ACHN (cell line): ENCODE measurements at regions not wholly inside any gene's neighbourhood (a gene's known extent, or its start where the extent isn't known, plus 50 kb on each side); places are given as distances from the start of the nearest gene placed in this dataset.
"Not testable (repeated sequence)": the region's sequence is repeated elsewhere in the genome, so short reads cannot be mapped to it uniquely, and the experiment has no call there.

Source experiments
- DNase-seq: peaks from one replicate; pipeline ENCODE4 v3.0.0-alpha.2; 2015
- in situ Hi-C: cut with HindIII; loops from 2 replicates; pipeline ENCODE4 v1.10.0; 2017; ENCODE audit warnings: low sequenced_read_pairs, low pct_ligation_motif_present, low pct_unique_long_range_greater_than_20kb

DNA sequence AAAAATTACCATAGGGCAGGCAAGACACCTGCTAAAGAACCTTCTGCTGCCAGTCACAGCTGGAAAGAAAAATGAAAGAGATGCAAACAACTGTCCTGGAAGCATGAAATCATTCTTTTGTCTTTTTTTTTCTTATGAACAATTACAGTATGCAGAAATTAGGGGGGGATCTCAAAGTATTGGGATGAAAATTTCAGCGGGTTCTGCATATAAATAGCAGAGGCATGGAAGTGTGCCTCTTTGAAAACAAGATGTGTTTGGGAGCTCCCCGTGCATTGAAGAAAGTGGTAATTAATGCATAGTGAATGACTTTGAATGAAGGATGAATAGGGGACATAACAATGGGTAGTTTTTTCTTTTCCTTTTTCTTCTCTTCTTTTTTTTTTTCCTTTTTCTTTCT, 431.2 kb downstream of the SOX2 start:
- no peak for DNase-seq
- in situ Hi-C loops, result no loop called here

GRCh38 chr3:182143903-182144302, 432.2 kb downstream of the SOX2 start:
- DNase-seq, result no peak
- in situ Hi-C loops, result no loop called here

DNA sequence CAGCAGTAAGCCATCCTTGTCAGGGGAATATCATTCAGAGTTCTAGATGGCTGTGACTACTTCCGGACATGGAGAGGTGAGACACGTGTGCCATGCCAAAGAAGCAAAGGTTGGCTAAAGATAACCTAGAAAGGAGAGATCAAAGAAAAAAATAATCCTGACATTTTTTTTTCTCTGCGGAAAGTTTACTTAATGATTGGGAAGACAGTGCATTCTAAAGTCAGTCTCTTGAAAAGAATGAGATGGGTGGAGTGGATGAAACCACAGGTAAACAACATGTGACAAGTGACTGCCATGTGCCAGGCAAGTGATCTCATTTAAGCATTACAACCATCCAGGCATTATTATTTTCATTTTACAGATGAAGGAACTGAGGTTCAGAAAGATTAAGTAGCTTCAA, 436.6 kb downstream of the SOX2 start:
- in situ Hi-C loops, result no loop called here
- no peak for DNase-seq

GRCh38 chr3:182149594-182149993, 437.9 kb downstream of the SOX2 start:
- no peak for DNase-seq
- in situ Hi-C loops, result no loop called here

GRCh38 chr3:182156326-182156725, 444.6 kb downstream of the SOX2 start:
- in situ Hi-C loops, DNase-seq: not testable (repeated sequence)

DNA sequence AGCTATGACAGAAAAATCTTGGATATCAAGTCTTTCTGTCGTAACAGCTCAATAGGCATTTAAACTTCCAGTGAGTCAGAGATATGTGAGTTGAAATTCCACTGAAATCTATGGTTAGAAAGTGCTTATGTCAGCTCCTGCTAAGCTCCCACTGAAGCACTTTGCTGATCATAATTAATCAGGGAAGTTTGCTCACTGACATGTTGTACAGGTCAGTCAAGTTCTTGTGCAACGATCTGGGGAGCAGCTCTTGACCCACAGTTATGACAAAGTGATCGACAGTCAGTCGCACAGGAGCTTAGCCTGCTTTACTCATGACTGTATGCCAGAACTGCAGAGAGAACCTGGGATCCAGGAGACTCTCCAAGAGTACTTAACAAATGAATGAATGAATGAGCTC, 453.5 kb downstream of the SOX2 start:
- no peak for DNase-seq
- in situ Hi-C loops, result no loop called here

- no peak for DNase-seq
- in situ Hi-C loops, result no loop called here
Measured at GRCh38 chr3:182172534-182172933, 460.8 kb downstream of the SOX2 start.

DNA sequence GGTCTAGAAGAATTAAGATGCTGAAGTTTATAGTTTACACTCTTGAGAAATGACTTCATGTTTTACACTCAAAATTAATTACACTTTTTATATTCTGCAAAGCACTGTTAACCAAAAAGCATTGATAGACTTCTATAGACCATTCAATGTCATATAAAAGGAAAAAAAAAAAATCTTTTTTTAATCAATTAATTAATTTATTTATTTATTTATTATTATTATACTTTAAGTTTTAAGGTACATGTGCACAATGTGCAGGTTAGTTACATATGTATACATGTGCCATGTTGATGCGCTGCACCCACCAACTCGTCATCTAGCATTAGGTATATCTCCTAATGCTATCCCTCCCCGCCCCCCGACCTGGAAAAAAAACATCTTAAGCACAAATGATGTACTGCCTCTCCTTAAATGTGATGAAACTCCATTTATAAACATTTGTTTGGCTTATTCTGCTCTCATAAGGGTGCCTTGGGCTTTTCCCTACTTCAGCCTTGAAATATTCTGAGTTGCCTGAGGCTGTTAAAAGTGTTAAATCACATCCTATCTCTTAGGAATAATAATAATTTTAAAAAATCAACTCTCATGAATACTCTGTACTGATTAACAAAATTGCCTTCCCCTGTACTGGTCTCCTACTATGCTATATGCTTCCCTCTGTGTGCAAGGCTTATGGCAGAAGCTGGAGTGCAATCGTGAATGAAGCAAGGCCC, 466.9 kb downstream of the SOX2 start:
- in situ Hi-C loops, result no loop called here
- DNase-seq, result no peak

DNA sequence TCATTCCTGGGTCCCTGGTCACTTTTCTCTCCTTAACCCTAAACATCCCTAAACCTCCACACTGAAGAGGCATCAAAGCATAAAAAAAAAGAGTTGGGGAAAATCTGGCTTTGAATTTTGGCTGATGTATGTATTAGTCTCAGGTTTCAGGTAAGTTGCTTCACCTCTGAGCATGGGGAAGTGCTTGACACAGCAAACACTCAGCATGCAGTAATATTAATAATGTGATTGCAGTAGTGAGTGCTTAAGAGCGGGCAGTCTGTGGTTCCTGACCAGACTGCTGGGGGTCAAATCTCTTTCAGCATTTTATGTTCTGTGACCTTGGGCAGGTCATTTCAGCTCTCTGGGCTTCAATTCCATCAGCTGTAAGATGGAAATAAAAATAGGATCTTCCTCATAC, 467.9 kb downstream of the SOX2 start:
- no peak for DNase-seq
- in situ Hi-C loops, result no loop called here

DNA sequence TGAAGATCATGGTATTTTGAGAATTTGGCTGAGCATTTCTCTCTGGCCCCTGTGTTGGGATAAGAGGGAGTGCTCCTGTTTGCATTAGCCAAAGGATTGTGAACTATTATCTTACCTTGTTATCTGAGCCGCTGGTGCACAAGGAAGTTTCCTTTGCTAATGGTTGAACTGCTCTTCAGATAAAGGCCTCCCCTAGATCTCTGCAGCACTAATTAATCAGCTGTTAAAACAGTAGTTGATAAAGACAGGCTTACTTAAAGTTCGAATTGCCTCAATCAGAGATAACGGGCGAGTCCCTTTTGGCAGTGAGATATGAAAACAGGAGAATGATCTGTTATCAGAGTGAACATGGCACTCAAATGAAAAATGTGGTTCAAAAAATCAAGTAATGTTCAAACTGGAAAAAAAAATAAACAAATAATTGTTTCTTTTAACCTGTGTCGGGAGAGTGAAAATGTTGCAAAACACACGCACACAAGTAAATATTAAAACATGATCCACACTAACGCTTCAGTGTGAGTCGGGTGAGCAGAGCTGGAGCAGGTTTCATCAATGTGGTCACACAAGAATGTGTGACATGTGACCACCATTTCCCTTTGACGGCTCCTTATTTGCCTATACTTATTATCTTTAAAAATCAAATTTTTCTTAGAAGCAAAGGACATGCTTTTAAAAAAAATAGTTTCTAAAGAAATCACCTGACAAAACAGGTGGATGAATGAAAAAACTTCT, 469.1 kb downstream of the SOX2 start:
- in situ Hi-C loops, result no loop called here
- no peak for DNase-seq

DNA sequence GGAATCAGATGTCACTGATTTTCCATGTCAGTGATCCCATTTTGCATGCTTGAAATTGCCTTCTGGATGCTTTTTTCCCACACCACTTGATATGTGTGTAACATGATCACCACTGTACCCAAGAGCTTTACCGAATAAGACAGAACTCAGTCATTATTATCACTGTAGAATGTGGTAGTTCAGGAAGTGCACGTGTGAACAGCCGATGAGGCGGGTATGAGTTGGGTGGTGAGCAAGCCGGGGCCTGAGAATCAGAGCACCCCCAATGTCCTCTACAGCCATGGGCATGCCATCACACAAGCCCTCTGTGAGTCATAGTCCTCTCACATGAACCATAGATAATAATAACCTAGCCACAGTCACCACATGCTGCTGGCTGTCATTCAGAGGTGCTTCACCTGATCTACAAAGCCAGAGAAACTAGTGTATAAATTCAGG, 470.8 kb downstream of the SOX2 start:
- DNase-seq, result peak; percentile 4
- in situ Hi-C loops, result no loop called here

DNA sequence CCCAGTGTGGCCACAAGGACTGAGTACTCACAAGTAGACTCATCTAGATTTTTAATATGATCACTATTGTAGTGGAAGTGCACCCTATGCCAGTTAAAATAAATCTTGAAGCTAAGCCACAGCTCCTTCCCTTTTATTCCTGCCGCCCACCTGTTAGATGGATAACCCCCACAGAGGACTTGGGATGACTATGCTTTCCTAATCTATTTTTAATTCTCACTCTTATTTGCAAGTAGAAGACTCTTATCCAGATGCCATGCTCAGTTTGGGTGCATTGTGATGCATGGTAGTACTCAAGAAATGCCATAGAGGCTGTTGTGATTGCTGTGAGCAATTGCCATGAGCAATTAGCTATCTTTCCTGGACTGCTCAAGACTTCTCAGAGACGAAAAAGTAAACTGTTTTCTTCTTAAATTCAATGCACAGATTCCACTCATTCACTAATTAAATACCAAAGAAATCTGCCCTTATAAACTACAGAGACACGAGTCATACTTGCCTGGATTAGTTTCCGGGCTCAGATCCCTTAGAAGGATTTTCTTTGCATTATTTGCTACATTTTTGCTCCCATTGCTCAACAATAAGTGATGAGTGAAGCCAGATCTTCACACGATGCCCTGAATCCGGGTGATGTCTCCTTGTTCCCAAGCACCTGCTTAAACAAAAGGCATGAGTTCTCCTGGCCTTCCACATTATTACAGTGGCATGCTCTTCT, 472.1 kb downstream of the SOX2 start:
- no peak for DNase-seq
- in situ Hi-C loops, result no loop called here

DNA sequence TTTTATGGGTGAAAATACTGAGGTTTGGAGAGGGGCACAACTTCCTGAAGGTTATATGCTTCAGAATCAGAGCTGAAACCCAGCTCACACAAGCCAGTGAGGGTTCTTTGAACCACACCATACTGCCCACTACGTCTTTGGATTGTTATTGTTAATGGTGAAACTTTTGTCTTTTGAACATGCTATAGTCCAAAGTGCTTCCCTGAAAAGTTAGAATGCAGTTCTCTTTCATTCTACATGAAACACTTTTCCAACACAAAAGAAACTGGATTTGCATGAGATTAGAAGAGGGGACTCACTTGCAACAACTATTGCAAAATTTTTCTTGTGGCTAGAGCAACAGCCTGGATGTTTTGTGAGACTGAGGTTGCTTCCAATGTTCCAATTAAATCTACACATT, 473.6 kb downstream of the SOX2 start:
- no peak for DNase-seq
- in situ Hi-C loops, result no loop called here

DNA sequence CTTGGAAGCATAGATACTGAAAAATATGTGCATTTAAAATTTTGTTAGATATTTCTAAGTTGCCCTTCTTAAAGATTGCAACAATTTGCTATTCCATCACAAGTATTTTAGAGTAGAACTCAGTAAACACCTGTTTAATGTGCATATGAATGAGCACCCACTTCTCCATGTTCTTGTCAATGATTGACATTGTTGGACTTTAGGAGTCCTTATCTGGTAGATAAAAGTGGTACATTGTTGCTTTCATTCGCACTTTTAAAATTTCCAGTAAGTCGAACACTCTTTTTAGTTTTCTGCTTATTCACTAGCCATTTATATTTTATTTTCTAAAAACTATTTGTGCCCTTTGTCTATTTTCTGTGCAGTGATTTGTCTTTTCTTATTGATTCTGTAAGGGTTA, 478.3 kb downstream of the SOX2 start:
- in situ Hi-C loops, result no loop called here

DNA sequence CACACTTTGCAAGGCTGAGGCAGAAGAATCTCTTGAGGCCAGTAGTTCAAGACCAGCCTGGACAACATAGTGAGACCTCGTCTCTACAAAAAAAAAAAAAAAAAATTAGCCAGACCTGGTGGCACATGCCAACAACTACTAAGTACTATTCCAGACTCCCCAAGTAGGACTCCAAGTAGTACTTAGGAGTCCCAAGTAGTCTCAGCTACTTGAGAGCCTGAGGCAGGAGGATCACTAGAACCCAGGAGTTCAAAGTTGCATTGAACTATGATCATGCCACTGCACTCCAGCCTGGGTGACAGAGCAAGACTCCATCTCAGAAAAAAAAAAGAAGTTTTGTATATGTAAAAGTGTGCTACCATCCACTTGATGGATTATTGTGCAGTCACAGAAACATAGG, 486.6 kb downstream of the SOX2 start:
- DNase-seq, result no peak
- in situ Hi-C loops, result no loop called here

More for the DNA sequence above, 478.3 kb downstream of the SOX2 start:
- no peak for DNase-seq

GRCh38 chr3:182201456-182202168, 489.9 kb downstream of the SOX2 start:
- DNase-seq, result no peak
- in situ Hi-C loops, result no loop called here

DNA sequence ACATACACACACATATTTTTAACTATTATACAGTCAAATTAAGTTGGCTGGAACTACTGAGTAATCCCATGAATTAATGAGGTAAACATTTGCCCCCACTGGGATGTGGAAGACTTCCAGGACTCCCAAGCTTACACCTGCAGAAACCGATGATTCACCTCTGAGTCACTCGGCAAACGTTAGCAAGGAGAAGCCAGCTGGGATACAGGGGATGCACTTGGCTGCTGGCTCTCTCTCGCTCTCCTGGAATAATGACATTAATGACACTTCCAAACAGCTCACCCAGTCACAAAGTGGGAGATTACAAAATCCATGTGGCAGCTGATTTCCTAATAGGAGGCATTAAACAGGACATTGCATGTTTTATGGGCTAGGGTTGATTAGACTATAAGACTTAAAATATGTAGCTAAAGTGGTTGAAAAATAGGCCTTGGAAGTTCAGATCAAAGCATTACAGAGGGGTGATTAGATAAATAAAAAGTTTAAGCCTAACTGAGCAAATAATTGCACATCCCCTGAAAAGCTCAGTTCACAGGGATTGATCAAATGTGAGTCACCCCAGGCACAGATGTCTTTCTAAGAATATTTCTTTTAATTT, 500.9 kb downstream of the SOX2 start:
- in situ Hi-C loops, result no loop called here
- peak; percentile 90 for DNase-seq

GRCh38 chr3:182214416-182214815, 502.7 kb downstream of the SOX2 start:
- no peak for DNase-seq
- in situ Hi-C loops, result no loop called here

GRCh38 chr3:182215881-182216280, 504.2 kb downstream of the SOX2 start:
- DNase-seq, result no peak
- in situ Hi-C loops, result no loop called here
